ENCODE measurements at regions not wholly inside any gene's neighbourhood (a gene's known extent, or its start where the extent isn't known, plus 50 kb on each side); places are given as distances from the start of the nearest gene placed in this dataset.

GRCh38 chr16:35198223-35199199 lies 1739.1 kb downstream of the TP53TG3F start:
- H3K36me3 Mint-ChIP-seq (ENCODE audit: insufficient read depth), result peaks cover 1% of the 10 kb centered on the region
- H3K4me1 Mint-ChIP-seq (ENCODE audit: low read depth), result no peaks in the 10 kb centered on the region
- H3K4me3 Mint-ChIP-seq (ENCODE audit: low read depth), result no peak overlapping the region
- no peak overlapping the region for H3K27ac Mint-ChIP-seq
- TF ChIP-seq CTCF (IDR thresholded peaks at IDR 0.05; ENCODE audit: unreplicated experiment), result no peak
- peaks cover 45% of the 10 kb centered on the region for H3K9me3 Mint-ChIP-seq (ENCODE audit: low read depth)
- DNase-seq (ENCODE audit: low spot score, unreplicated experiment), result no peak
- no peaks in the 10 kb centered on the region for H3K27me3 Mint-ChIP-seq

- no peak for DNase-seq (ENCODE audit: low spot score, unreplicated experiment)
- Mint-ChIP-seq H3K27ac (no peak overlapping the region), H3K4me1 (ENCODE audit: low read depth) (no peaks in the 10 kb centered on the region), H3K36me3 (ENCODE audit: insufficient read depth) (peaks cover 1% of the 10 kb centered on the region), H3K9me3 (ENCODE audit: low read depth) (peaks cover 38% of the 10 kb centered on the region), H3K27me3 (no peaks in the 10 kb centered on the region), H3K4me3 (ENCODE audit: low read depth) (no peak overlapping the region)
- no peak for TF ChIP-seq CTCF (IDR thresholded peaks at IDR 0.05; ENCODE audit: unreplicated experiment)
These were observed 1741.2 kb downstream of the TP53TG3F start for GRCh38 chr16:35200662-35201061.

- no peak for DNase-seq (ENCODE audit: low spot score, unreplicated experiment)
- Mint-ChIP-seq H3K27me3 (no peaks in the 10 kb centered on the region), H3K4me3 (ENCODE audit: low read depth) (no peak overlapping the region), H3K9me3 (ENCODE audit: low read depth) (peaks cover 41% of the 10 kb centered on the region), H3K36me3 (ENCODE audit: insufficient read depth) (no peaks in the 10 kb centered on the region), H3K27ac (no peak overlapping the region), H3K4me1 (ENCODE audit: low read depth) (no peaks in the 10 kb centered on the region)
- no peak for TF ChIP-seq CTCF (IDR thresholded peaks at IDR 0.05; ENCODE audit: unreplicated experiment)
These were observed 1741.7 kb downstream of the TP53TG3F start for GRCh38 chr16:35201151-35201550.

- no peaks in the 10 kb centered on the region for H3K27me3 Mint-ChIP-seq
- no peak overlapping the region for H3K4me3 Mint-ChIP-seq (ENCODE audit: low read depth)
- peaks cover 37% of the 10 kb centered on the region for H3K9me3 Mint-ChIP-seq (ENCODE audit: low read depth)
- H3K36me3 Mint-ChIP-seq (ENCODE audit: insufficient read depth), result no peaks in the 10 kb centered on the region
- DNase-seq (ENCODE audit: low spot score, unreplicated experiment), result no peak
- H3K4me1 Mint-ChIP-seq (ENCODE audit: low read depth), result no peaks in the 10 kb centered on the region
- H3K27ac Mint-ChIP-seq, result no peak overlapping the region
- no peak for TF ChIP-seq CTCF (IDR thresholded peaks at IDR 0.05; ENCODE audit: unreplicated experiment)
These were observed 1744.2 kb downstream of the TP53TG3F start for GRCh38 chr16:35203636-35204035.

- TF ChIP-seq CTCF (IDR thresholded peaks at IDR 0.05; ENCODE audit: unreplicated experiment), result no peak
- H3K4me3 Mint-ChIP-seq (ENCODE audit: low read depth), result no peak overlapping the region
- no peaks in the 10 kb centered on the region for H3K36me3 Mint-ChIP-seq (ENCODE audit: insufficient read depth)
- H3K9me3 Mint-ChIP-seq (ENCODE audit: low read depth), result peaks cover 37% of the 10 kb centered on the region
- H3K27ac Mint-ChIP-seq, result no peak overlapping the region
- H3K4me1 Mint-ChIP-seq (ENCODE audit: low read depth), result no peaks in the 10 kb centered on the region
- DNase-seq (ENCODE audit: low spot score, unreplicated experiment), result no peak
- H3K27me3 Mint-ChIP-seq, result no peaks in the 10 kb centered on the region
These were observed 1747.9 kb downstream of the TP53TG3F start for GRCh38 chr16:35207059-35207999.

All from progenitor cell of endocrine pancreas (in vitro differentiated cells).